Keratinocyte (primary cell): ENCODE measurements at regions not wholly inside any gene's neighbourhood (a gene's known extent, or its start where the extent isn't known, plus 50 kb on each side); places are given as distances from the start of the nearest gene placed in this dataset.

ENCODE experiments used
- DNase-seq: peaks from one replicate; pipeline ENCODE4 v3.0.0-alpha.2; 2011; ENCODE audit warnings: low read depth, missing footprints, low spot score
- FAIRE-seq: peaks from 2 replicates; lab custom pipeline; 2011; peaks lifted over from hg19 to GRCh38; lab: Jason Lieb, UNC
- H2AFZ ChIP-seq: 2 replicates; pipeline ENCODE4 v1.6.0; 2012; ENCODE audit warnings: low read length, control low read depth, inconsistent platforms; ENCODE audit not compliant: control insufficient read depth
- H3K27ac ChIP-seq: 2 replicates; pipeline ENCODE4 v1.5.1; 2011; ENCODE audit warnings: low read length; ENCODE audit not compliant: control insufficient read depth, insufficient read depth
- H3K27me3 ChIP-seq: 3 replicates; pipeline ENCODE4 v1.6.0; 2011; ENCODE audit warnings: low read length; ENCODE audit not compliant: control insufficient read depth, insufficient read depth; ENCODE audit errors: extremely low read depth
- H3K36me3 ChIP-seq, 2 experiments: 2 replicates in 1 of 2; 3 replicates in 1 of 2; pipeline ENCODE4 v1.5.1; 2011; ENCODE audit warnings: low read length in 2 of 2, mild to moderate bottlenecking in 1 of 2; ENCODE audit not compliant: control insufficient read depth in 2 of 2, insufficient read depth in 2 of 2; ENCODE audit errors: extremely low read depth in 1 of 2
- H3K4me1 ChIP-seq: 3 replicates; pipeline ENCODE4 v1.5.1; 2011; ENCODE audit warnings: low read length; ENCODE audit not compliant: control insufficient read depth, insufficient read depth; ENCODE audit errors: extremely low read depth
- H3K4me2 ChIP-seq: 3 replicates; pipeline ENCODE4 v1.6.0; 2011; ENCODE audit warnings: low read depth, low read length; ENCODE audit not compliant: control insufficient read depth, insufficient read depth; ENCODE audit errors: extremely low read depth
- H3K4me3 ChIP-seq, 3 experiments: fragments of 200-600 bp in 1 of 3; sonication (generic) in 1 of 3; 2 replicates in 2 of 3; 3 replicates in 1 of 3; pipeline ENCODE4 v1.5.1; 2011 to 2016; ENCODE audit warnings: low read length in 3 of 3, mild to moderate bottlenecking in 3 of 3, control low read depth in 2 of 3, inconsistent platforms in 1 of 3, low read depth in 1 of 3, mixed read lengths in 1 of 3, mixed run types in 1 of 3, moderate library complexity in 1 of 3; ENCODE audit not compliant: control insufficient read depth in 2 of 3, insufficient read depth in 2 of 3; ENCODE audit errors: extremely low read depth in 1 of 3
- H3K79me2 ChIP-seq: 2 replicates; pipeline ENCODE4 v1.6.0; 2012; ENCODE audit warnings: low read length; ENCODE audit not compliant: control insufficient read depth, insufficient read depth
- H3K9ac ChIP-seq: 3 replicates; pipeline ENCODE4 v1.6.0; 2011; ENCODE audit warnings: low read length; ENCODE audit not compliant: control insufficient read depth, insufficient read depth; ENCODE audit errors: extremely low read depth
- H3K9me1 ChIP-seq: 3 replicates; pipeline ENCODE4 v1.6.0; 2011; ENCODE audit warnings: low read length; ENCODE audit not compliant: control insufficient read depth, insufficient read depth; ENCODE audit errors: extremely low read depth
- H3K9me3 ChIP-seq: 2 replicates; pipeline ENCODE4 v1.5.1; 2012; ENCODE audit warnings: low read depth, low read length; ENCODE audit not compliant: control insufficient read depth
- H4K20me1 ChIP-seq: 3 replicates; pipeline ENCODE4 v1.6.0; 2011; ENCODE audit warnings: low read length; ENCODE audit not compliant: control insufficient read depth, insufficient read depth; ENCODE audit errors: extremely low read depth
- EZH2 ChIP-seq: IDR thresholded peaks from one replicate; pipeline ENCODE4 v1.6.1; 2012; ENCODE audit warnings: inconsistent platforms, mild to moderate bottlenecking, low read length, moderate library complexity
- dilution Hi-C: fragments of 300-500 bp; cut with MboI; formaldehyde crosslinking; loops from one replicate; pipeline ENCODE4 v1.7.0; 2020; ENCODE audit warnings: low sequenced_read_pairs; ENCODE audit not compliant: extremely low pct_ligation_motif_present
- TF ChIP-seq, protein P1 (sequence below), 3 experiments: IDR thresholded peaks in 1 of 3; conservative IDR thresholded peaks in 1 of 3; optimal IDR thresholded peaks in 1 of 3; 2 replicates in 2 of 3; 3 replicates in 1 of 3; pipeline versions ENCODE3 to v1.5.1; 2011; ENCODE audit warnings: low read length in 3 of 3, mild to moderate bottlenecking in 3 of 3, moderate library complexity in 2 of 3, control low read depth in 1 of 3, inconsistent platforms in 1 of 3; ENCODE audit not compliant: insufficient read depth in 2 of 3; ENCODE audit errors: extremely low read depth in 1 of 3

GRCh38 chr13:55410398-55411330 lies 1730.1 kb upstream of the PRR20A start:
- no peaks in the 10 kb centered on the region for H3K4me1 ChIP-seq
- H3K9ac ChIP-seq, result no peak overlapping the region
- no peak overlapping the region for H2AFZ ChIP-seq
- H3K27me3 ChIP-seq, result no peaks in the 10 kb centered on the region
- H3K4me2 ChIP-seq, result no peak overlapping the region
- FAIRE-seq (no peak), DNase-seq (no peak)
- TF ChIP-seq, protein P1, sequence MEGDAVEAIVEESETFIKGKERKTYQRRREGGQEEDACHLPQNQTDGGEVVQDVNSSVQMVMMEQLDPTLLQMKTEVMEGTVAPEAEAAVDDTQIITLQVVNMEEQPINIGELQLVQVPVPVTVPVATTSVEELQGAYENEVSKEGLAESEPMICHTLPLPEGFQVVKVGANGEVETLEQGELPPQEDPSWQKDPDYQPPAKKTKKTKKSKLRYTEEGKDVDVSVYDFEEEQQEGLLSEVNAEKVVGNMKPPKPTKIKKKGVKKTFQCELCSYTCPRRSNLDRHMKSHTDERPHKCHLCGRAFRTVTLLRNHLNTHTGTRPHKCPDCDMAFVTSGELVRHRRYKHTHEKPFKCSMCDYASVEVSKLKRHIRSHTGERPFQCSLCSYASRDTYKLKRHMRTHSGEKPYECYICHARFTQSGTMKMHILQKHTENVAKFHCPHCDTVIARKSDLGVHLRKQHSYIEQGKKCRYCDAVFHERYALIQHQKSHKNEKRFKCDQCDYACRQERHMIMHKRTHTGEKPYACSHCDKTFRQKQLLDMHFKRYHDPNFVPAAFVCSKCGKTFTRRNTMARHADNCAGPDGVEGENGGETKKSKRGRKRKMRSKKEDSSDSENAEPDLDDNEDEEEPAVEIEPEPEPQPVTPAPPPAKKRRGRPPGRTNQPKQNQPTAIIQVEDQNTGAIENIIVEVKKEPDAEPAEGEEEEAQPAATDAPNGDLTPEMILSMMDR (optimal IDR thresholded peaks at IDR 0.05 in 1 of 3, IDR thresholded peaks at IDR 0.05 in 1 of 3, conservative IDR thresholded peaks at IDR 0.05 in 1 of 3; ENCODE audit: extremely low read depth in 1 of 3, insufficient read depth in 2 of 3, low read length in 3 of 3), result no peak
- no peak for TF ChIP-seq EZH2
- no peaks in the 10 kb centered on the region for H4K20me1 ChIP-seq
- H3K79me2 ChIP-seq, result no peaks in the 10 kb centered on the region
- dilution Hi-C loops, result no loop called here
- no peaks in the 10 kb centered on the region for H3K9me1 ChIP-seq
- no peak overlapping the region for H3K4me3 ChIP-seq
- H3K36me3 ChIP-seq, result no peaks in the 10 kb centered on the region
- H3K9me3 ChIP-seq, result no peaks in the 10 kb centered on the region
- H3K27ac ChIP-seq, result no peak overlapping the region

- dilution Hi-C loops, result no loop called here
- no peaks in the 10 kb centered on the region for H4K20me1 ChIP-seq
- H3K9me1 ChIP-seq, result no peaks in the 10 kb centered on the region
- FAIRE-seq (no peak), DNase-seq (no peak)
- TF ChIP-seq, protein P1 (optimal IDR thresholded peaks at IDR 0.05 in 1 of 3, IDR thresholded peaks at IDR 0.05 in 1 of 3, conservative IDR thresholded peaks at IDR 0.05 in 1 of 3; ENCODE audit: extremely low read depth in 1 of 3, insufficient read depth in 2 of 3, low read length in 3 of 3), result no peak
- TF ChIP-seq EZH2, result no peak
- H3K27me3 ChIP-seq, result no peaks in the 10 kb centered on the region
- H3K9ac ChIP-seq, result no peak overlapping the region
- H2AFZ ChIP-seq, result no peak overlapping the region
- H3K27ac ChIP-seq, result no peak overlapping the region
- H3K4me2 ChIP-seq, result no peak overlapping the region
- no peaks in the 10 kb centered on the region for H3K9me3 ChIP-seq
- H3K79me2 ChIP-seq, result no peaks in the 10 kb centered on the region
- H3K4me3 ChIP-seq, result no peak overlapping the region
- H3K36me3 ChIP-seq, result no peaks in the 10 kb centered on the region
- no peaks in the 10 kb centered on the region for H3K4me1 ChIP-seq
These were observed 1722.6 kb upstream of the PRR20A start for GRCh38 chr13:55418095-55418494.
